Tibial nerve (tissue), 4 donors: ENCODE measurements at regions not wholly inside any gene's neighbourhood (a gene's known extent, or its start where the extent isn't known, plus 50 kb on each side); places are given as distances from the start of the nearest gene placed in this dataset.

Source experiments
- CTCF ChIP-seq, 5 experiments: fragments of 200-600 bp in 3 of 5; fragments of 450-650 bp in 2 of 5; sonication (generic) in 3 of 5; IDR thresholded peaks; one replicate each; pipeline ENCODE4 v1.5.1; 2016 to 2019; ENCODE audit warnings: antibody characterized with exemption in 5 of 5, mild to moderate bottlenecking in 3 of 5, moderate library complexity in 2 of 5
- EP300 ChIP-seq, 2 donors: sonication (generic); formaldehyde crosslinking; IDR thresholded peaks; one replicate each; pipeline ENCODE4 v1.6.1; 2017; ENCODE audit warnings: antibody characterized with exemption in 2 of 2, mild to moderate bottlenecking in 1 of 2
- POLR2A ChIP-seq, 2 donors: fragments of 450-650 bp; IDR thresholded peaks; one replicate each; pipeline ENCODE4 v1.6.1; 2017; ENCODE audit warnings: antibody characterized with exemption in 2 of 2, mild to moderate bottlenecking in 2 of 2, moderate library complexity in 2 of 2

- no peak for TF ChIP-seq CTCF (IDR thresholded peaks at IDR 0.05)
- TF ChIP-seq EP300 (IDR thresholded peaks at IDR 0.05), result no peak
- TF ChIP-seq POLR2A (IDR thresholded peaks at IDR 0.05), result no peak
Measured at GRCh38 chr5:145110181-145110580, 725.0 kb downstream of the PRELID2 start.
